ENCODE measurements at regions not wholly inside any gene's neighbourhood (a gene's known extent, or its start where the extent isn't known, plus 50 kb on each side); places are given as distances from the start of the nearest gene placed in this dataset.

DNA sequence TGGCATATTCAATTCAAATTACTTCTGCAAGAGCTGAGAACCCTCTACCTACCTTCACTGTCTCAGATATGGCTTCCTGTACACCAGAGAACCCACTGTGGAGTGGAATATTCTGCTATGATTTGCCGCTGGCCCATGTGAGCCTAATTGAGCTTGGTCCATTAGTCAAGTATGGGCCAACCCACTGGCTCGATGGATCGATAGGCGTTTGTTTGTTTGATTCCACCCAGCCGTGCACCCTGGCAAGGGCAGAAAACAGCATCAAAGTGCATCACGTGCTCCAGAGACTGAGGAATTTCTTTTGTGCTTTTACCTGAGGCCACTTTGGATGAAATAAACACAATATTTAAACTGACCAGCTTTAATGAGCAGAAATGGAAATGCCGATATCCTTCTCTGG lies 426.3 kb downstream of the AACS start:
- TF ChIP-seq, protein P1, sequence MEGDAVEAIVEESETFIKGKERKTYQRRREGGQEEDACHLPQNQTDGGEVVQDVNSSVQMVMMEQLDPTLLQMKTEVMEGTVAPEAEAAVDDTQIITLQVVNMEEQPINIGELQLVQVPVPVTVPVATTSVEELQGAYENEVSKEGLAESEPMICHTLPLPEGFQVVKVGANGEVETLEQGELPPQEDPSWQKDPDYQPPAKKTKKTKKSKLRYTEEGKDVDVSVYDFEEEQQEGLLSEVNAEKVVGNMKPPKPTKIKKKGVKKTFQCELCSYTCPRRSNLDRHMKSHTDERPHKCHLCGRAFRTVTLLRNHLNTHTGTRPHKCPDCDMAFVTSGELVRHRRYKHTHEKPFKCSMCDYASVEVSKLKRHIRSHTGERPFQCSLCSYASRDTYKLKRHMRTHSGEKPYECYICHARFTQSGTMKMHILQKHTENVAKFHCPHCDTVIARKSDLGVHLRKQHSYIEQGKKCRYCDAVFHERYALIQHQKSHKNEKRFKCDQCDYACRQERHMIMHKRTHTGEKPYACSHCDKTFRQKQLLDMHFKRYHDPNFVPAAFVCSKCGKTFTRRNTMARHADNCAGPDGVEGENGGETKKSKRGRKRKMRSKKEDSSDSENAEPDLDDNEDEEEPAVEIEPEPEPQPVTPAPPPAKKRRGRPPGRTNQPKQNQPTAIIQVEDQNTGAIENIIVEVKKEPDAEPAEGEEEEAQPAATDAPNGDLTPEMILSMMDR (IDR thresholded peaks at IDR 0.05) = no peak
- TF ChIP-seq EZH2 (IDR thresholded peaks at IDR 0.05) (no peak), EZH2phosphoT487 (IDR thresholded peaks at IDR 0.05) (no peak)
